ENCODE measurements at regions not wholly inside any gene's neighbourhood (a gene's known extent, or its start where the extent isn't known, plus 50 kb on each side); places are given as distances from the start of the nearest gene placed in this dataset.
"Not testable (repeated sequence)": the region's sequence is repeated elsewhere in the genome, so short reads cannot be mapped to it uniquely, and the experiment has no call there.

- DNase-seq (ENCODE audit: low read depth); H3K4me3 ChIP-seq (ENCODE audit: low read depth, low read length): not testable (repeated sequence)
Measured at GRCh38 chr16:33988012-33988411, 528.6 kb downstream of the TP53TG3F start.

- not testable (repeated sequence) for DNase-seq (ENCODE audit: low read depth); H3K4me3 ChIP-seq (ENCODE audit: low read depth, low read length)
Measured at GRCh38 chr16:33990488-33990887, 531.1 kb downstream of the TP53TG3F start.

- DNase-seq (ENCODE audit: low read depth); H3K4me3 ChIP-seq (ENCODE audit: low read depth, low read length): not testable (repeated sequence)
Measured at GRCh38 chr16:33992513-33993177, 533.2 kb downstream of the TP53TG3F start.

DNA sequence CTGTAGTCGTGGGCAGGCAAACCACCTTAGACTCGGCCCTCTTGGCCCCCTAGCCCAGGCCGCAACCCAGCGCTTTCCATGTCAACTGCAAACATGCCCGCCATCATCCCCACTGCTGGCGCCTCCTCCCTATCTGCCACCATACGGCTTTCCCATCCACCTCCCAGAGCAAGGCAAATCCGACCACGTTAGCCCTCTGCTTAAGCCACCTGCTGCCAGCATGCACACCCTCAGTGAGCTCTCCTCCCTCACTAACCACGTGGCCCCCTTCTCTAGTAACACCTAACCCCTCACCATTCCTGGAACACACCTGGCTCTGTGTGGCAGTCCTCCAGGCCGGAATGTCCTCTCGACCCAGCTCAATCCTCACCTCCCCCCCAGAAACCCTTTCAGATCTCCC lies 534.8 kb downstream of the TP53TG3F start:
- DNase-seq (ENCODE audit: low read depth); H3K4me3 ChIP-seq (ENCODE audit: low read depth, low read length): not testable (repeated sequence)

DNA sequence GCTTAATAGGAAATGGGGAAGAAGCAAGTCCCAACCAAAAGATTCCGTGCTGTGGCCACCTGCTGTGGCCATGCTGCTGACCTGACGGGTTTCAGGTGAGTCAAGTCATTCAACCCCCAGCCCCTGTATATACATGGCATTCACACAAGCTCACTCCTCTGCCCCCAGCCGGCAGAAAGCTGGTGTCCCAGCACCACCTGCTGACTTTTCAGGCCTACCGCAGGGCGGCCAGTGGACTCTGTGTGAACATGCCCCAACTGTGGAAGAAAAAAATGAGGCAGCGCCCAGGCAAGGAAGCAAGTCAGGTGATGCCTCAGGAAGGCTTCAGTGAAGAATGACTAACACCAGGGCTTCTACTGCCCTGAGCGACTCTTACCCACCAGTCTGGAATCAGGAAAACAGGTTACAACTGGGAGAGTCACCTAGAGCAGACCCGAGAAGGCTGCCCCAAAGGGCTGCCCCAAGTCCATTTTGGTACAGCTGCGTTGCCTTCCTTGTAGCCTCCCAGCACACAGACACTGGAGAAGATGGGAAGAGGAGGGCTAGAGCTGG lies 536.5 kb downstream of the TP53TG3F start:
- DNase-seq (ENCODE audit: low read depth); H3K4me3 ChIP-seq (ENCODE audit: low read depth, low read length): not testable (repeated sequence)

GRCh38 chr16:34001184-34001583 lies 541.8 kb downstream of the TP53TG3F start:
- not testable (repeated sequence) for DNase-seq (ENCODE audit: low read depth); H3K4me3 ChIP-seq (ENCODE audit: low read depth, low read length)

DNA sequence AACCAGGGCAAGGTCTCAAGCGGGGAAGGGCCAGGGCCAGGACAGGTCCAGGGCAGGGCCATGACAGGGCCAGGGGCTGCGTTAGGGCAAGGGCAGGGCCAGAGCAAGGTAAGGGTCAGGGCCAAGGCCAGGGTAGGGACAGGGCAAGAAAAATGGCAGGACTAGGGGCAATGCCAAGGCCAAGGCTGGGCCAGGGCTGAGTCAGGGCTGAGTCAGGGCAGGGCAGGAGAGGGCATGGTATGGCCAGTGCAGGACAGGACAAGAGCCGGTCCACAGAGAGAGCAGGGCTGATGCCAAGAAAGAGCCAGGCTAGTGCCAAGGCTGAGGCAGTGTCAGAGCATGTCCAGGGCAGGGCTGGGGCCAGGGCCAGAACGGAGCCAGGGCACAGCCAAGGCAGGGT lies 542.5 kb downstream of the TP53TG3F start:
- H3K4me3 ChIP-seq (ENCODE audit: low read depth, low read length); DNase-seq (ENCODE audit: low read depth): not testable (repeated sequence)

GRCh38 chr16:34014841-34015820 lies 555.7 kb downstream of the TP53TG3F start:
- DNase-seq (ENCODE audit: low read depth); H3K4me3 ChIP-seq (ENCODE audit: low read depth, low read length): not testable (repeated sequence)

GRCh38 chr16:34018277-34018676 lies 558.9 kb downstream of the TP53TG3F start:
- H3K4me3 ChIP-seq (ENCODE audit: low read depth, low read length); DNase-seq (ENCODE audit: low read depth): not testable (repeated sequence)

- no peak for DNase-seq (ENCODE audit: low read depth)
- no peak for TF ChIP-seq POLR2A (IDR thresholded peaks at IDR 0.05; ENCODE audit: extremely low read depth, insufficient read length)
- TF ChIP-seq, protein P1, sequence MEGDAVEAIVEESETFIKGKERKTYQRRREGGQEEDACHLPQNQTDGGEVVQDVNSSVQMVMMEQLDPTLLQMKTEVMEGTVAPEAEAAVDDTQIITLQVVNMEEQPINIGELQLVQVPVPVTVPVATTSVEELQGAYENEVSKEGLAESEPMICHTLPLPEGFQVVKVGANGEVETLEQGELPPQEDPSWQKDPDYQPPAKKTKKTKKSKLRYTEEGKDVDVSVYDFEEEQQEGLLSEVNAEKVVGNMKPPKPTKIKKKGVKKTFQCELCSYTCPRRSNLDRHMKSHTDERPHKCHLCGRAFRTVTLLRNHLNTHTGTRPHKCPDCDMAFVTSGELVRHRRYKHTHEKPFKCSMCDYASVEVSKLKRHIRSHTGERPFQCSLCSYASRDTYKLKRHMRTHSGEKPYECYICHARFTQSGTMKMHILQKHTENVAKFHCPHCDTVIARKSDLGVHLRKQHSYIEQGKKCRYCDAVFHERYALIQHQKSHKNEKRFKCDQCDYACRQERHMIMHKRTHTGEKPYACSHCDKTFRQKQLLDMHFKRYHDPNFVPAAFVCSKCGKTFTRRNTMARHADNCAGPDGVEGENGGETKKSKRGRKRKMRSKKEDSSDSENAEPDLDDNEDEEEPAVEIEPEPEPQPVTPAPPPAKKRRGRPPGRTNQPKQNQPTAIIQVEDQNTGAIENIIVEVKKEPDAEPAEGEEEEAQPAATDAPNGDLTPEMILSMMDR (IDR thresholded peaks at IDR 0.05; ENCODE audit: low read depth, low read length): no peak
- H3K4me3 ChIP-seq (ENCODE audit: low read depth, low read length): no peak overlapping the region
Measured at GRCh38 chr16:34050787-34051320, 591.4 kb downstream of the TP53TG3F start.

- H3K4me3 ChIP-seq (ENCODE audit: low read depth, low read length): no peak overlapping the region
- TF ChIP-seq MYC (IDR thresholded peaks at IDR 0.05; ENCODE audit: low read depth, low read length) (no peak), POLR2A (IDR thresholded peaks at IDR 0.05; ENCODE audit: extremely low read depth, insufficient read length) (no peak)
- no peak for DNase-seq (ENCODE audit: low read depth)
Measured at GRCh38 chr16:34054137-34054536, 594.7 kb downstream of the TP53TG3F start.

DNA sequence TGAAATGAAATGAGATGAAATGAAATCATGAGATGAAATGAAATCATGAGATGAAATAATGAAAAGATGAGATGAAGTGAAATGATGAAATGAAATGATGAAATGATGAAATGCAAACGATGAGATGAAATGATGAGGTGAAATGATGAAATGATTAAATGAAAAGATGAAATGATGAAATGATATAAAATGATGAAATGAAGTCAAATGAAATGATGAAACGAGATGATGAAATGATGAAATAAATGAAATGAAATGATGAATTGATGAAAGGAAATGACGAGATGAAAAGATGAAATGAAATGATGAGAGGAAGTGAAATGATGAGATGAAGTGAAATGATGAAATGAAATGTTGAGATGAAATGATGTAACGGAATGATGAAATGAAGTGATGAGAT lies 595.6 kb downstream of the TP53TG3F start:
- TF ChIP-seq MAX (IDR thresholded peaks at IDR 0.05; ENCODE audit: low read depth, low read length) (no peak), POLR2A (IDR thresholded peaks at IDR 0.05; ENCODE audit: extremely low read depth, insufficient read length) (no peak), MYC (IDR thresholded peaks at IDR 0.05; ENCODE audit: low read depth, low read length) (no peak)
- TF ChIP-seq, protein P1 (IDR thresholded peaks at IDR 0.05; ENCODE audit: low read depth, low read length): no peak
- H3K4me3 ChIP-seq (ENCODE audit: low read depth, low read length): no peak overlapping the region
- DNase-seq (ENCODE audit: low read depth): no peak

DNA sequence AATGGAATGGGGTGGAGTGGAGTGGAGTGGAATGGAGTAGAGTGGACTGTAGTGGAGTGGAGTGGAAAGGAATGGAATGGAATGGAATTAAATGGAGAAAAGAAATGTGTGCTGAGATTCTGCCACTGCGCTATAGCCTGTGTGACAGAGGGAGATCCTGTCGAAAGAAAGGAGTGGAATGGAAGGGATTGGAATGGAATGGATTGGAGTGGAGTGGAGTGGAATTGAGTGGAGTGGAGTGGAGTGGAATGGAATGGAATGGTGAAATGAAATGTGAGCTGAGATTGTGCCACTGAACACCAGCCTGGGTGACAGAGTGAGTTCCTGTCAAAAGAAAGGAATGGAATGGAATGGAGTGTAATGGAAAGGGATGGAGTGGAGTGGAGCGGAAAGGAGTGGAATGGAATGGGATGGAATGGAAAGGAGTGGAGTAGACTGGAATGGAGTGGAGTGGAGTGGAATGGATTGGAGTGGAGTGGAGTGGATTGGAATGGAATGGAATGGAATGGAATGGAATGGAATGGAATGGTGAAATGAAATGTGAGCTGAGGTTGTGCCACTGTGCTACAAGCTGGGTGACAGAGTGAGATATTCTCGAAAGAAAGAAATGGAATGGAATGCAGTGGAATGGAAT lies 603.3 kb downstream of the TP53TG3F start:
- peak; percentile 8 for DNase-seq (ENCODE audit: low read depth)
- H3K4me3 ChIP-seq (ENCODE audit: low read depth, low read length): not testable (repeated sequence)

- not testable (repeated sequence) for DNase-seq (ENCODE audit: low read depth); H3K4me3 ChIP-seq (ENCODE audit: low read depth, low read length)
Measured at GRCh38 chr16:34063498-34064157, 604.2 kb downstream of the TP53TG3F start.
